Activated T-cell treated with anti-CD3 and anti-CD28 coated beads for 4 hours (primary cell): ENCODE measurements at regions not wholly inside any gene's neighbourhood (a gene's known extent, or its start where the extent isn't known, plus 50 kb on each side); places are given as distances from the start of the nearest gene placed in this dataset.

Source experiments
- DNase-seq: peaks from one replicate; pipeline ENCODE4 v3.0.0-alpha.2; 2020

- DNase-seq, result no peak
Measured at GRCh38 chr4:81650606-81651242, 179.0 kb upstream of the RASGEF1B start.

- no peak for DNase-seq
Measured at GRCh38 chr4:81648576-81649275, 177.0 kb upstream of the RASGEF1B start.

GRCh38 chr4:81647388-81647787 is 175.7 kb upstream of the RASGEF1B start:
- DNase-seq, result no peak

- no peak for DNase-seq
Measured at GRCh38 chr4:81642543-81642942, 170.8 kb upstream of the RASGEF1B start.

GRCh38 chr4:81639248-81639647 is 167.5 kb upstream of the RASGEF1B start:
- DNase-seq, result no peak

- DNase-seq, result no peak
Measured at GRCh38 chr4:81638698-81639097, 167.0 kb upstream of the RASGEF1B start.

GRCh38 chr4:81635739-81636138 is 164.0 kb upstream of the RASGEF1B start:
- DNase-seq, result no peak

GRCh38 chr4:81634766-81635549 is 163.3 kb upstream of the RASGEF1B start:
- no peak for DNase-seq

GRCh38 chr4:81634165-81634564 is 162.5 kb upstream of the RASGEF1B start:
- no peak for DNase-seq

GRCh38 chr4:81632581-81633299 is 161.0 kb upstream of the RASGEF1B start:
- no peak for DNase-seq

GRCh38 chr4:81631958-81632441 is 160.3 kb upstream of the RASGEF1B start:
- DNase-seq, result no peak

- no peak for DNase-seq
Measured at GRCh38 chr4:81629366-81629765, 157.7 kb upstream of the RASGEF1B start.

GRCh38 chr4:81628489-81628888 is 156.8 kb upstream of the RASGEF1B start:
- DNase-seq, result no peak

GRCh38 chr4:81627590-81627989 is 155.9 kb upstream of the RASGEF1B start:
- DNase-seq, result no peak

- DNase-seq, result no peak
Measured at GRCh38 chr4:81626851-81627250, 155.1 kb upstream of the RASGEF1B start.

- DNase-seq, result no peak
Measured at GRCh38 chr4:81625422-81626417, 154.0 kb upstream of the RASGEF1B start.

- no peak for DNase-seq
Measured at GRCh38 chr4:81623434-81623833, 151.7 kb upstream of the RASGEF1B start.

GRCh38 chr4:81622474-81623184 is 150.9 kb upstream of the RASGEF1B start:
- no peak for DNase-seq

- no peak for DNase-seq
Measured at GRCh38 chr4:81622028-81622427, 150.3 kb upstream of the RASGEF1B start.

GRCh38 chr4:81621490-81621889 is 149.8 kb upstream of the RASGEF1B start:
- no peak for DNase-seq

GRCh38 chr4:81620442-81620841 is 148.7 kb upstream of the RASGEF1B start:
- DNase-seq, result no peak
